Mucosa of descending colon (tissue), 3 donors: ENCODE measurements at regions not wholly inside any gene's neighbourhood (a gene's known extent, or its start where the extent isn't known, plus 50 kb on each side); places are given as distances from the start of the nearest gene placed in this dataset.

ENCODE experiments used
- ATAC-seq: fragments of 200-7000 bp; cut with Tn5 transposase; one replicate; pipeline ENCODE4 v1.9.1; 2020; ENCODE audit warnings: mild to moderate bottlenecking, moderate library complexity
- DNase-seq, 3 donors: peaks; one replicate each; pipeline ENCODE4 v3.0.0-alpha.2; 2020
- H3K36me3 ChIP-seq: fragments of 200-600 bp; one replicate; pipeline ENCODE4 v1.8.0; 2021; ENCODE audit warnings: low read depth, mild to moderate bottlenecking
- H3K4me1 ChIP-seq: fragments of 200-600 bp; one replicate; pipeline ENCODE4 v1.8.0; 2021; ENCODE audit warnings: low read depth, mild to moderate bottlenecking
- H3K4me3 ChIP-seq: fragments of 200-600 bp; one replicate; pipeline ENCODE4 v1.8.0; 2021; ENCODE audit warnings: mild to moderate bottlenecking
- H3K9me3 ChIP-seq: fragments of 200-600 bp; one replicate; pipeline ENCODE4 v1.8.0; 2021; ENCODE audit warnings: mild to moderate bottlenecking
- intact Hi-C, 2 donors: fragments of 100-400 bp; cut with DNase I in 1 of 2; cut with micrococcal nuclease in 1 of 2; formaldehyde crosslinking; loops; one replicate each; pipeline versions ENCODE4 v1.11.0 to v1.11.1; 2022; cut with DNase I, micrococcal nuclease
- TF ChIP-seq, protein P1 (sequence below): fragments of 200-600 bp; IDR thresholded peaks from one replicate; pipeline ENCODE4 v1.8.0; 2022; ENCODE audit warnings: antibody characterized with exemption, mild to moderate bottlenecking
- donor health status: DM: no; HTN: no; CAD: no; lungs with moderate emphysema.
- donor health status: DM: no; HTN: no; CAD: no.
- donor health status: DM: no; HTN: yes; CAD: no.

- no peak for DNase-seq
- Histone ChIP-seq H3K9me3 (no peaks in the 10 kb centered on the region), H3K36me3 (no peaks in the 10 kb centered on the region), H3K4me1 (no peaks in the 10 kb centered on the region), H3K4me3 (no peak overlapping the region)
- intact Hi-C loops, result no loop called here
- TF ChIP-seq, protein P1, sequence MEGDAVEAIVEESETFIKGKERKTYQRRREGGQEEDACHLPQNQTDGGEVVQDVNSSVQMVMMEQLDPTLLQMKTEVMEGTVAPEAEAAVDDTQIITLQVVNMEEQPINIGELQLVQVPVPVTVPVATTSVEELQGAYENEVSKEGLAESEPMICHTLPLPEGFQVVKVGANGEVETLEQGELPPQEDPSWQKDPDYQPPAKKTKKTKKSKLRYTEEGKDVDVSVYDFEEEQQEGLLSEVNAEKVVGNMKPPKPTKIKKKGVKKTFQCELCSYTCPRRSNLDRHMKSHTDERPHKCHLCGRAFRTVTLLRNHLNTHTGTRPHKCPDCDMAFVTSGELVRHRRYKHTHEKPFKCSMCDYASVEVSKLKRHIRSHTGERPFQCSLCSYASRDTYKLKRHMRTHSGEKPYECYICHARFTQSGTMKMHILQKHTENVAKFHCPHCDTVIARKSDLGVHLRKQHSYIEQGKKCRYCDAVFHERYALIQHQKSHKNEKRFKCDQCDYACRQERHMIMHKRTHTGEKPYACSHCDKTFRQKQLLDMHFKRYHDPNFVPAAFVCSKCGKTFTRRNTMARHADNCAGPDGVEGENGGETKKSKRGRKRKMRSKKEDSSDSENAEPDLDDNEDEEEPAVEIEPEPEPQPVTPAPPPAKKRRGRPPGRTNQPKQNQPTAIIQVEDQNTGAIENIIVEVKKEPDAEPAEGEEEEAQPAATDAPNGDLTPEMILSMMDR, result no peak
- ATAC-seq, result no peak
These were observed 287.4 kb downstream of the CDK5RAP2 start for GRCh38 chr9:120292606-120293005.

- Histone ChIP-seq H3K9me3 (no peaks in the 10 kb centered on the region), H3K36me3 (no peaks in the 10 kb centered on the region), H3K4me1 (no peaks in the 10 kb centered on the region), H3K4me3 (no peak overlapping the region)
- DNase-seq (no peak), ATAC-seq (no peak)
- TF ChIP-seq, protein P1, result no peak
- intact Hi-C loops, result no loop called here
These were observed 288.9 kb downstream of the CDK5RAP2 start for GRCh38 chr9:120291050-120291449.

DNA sequence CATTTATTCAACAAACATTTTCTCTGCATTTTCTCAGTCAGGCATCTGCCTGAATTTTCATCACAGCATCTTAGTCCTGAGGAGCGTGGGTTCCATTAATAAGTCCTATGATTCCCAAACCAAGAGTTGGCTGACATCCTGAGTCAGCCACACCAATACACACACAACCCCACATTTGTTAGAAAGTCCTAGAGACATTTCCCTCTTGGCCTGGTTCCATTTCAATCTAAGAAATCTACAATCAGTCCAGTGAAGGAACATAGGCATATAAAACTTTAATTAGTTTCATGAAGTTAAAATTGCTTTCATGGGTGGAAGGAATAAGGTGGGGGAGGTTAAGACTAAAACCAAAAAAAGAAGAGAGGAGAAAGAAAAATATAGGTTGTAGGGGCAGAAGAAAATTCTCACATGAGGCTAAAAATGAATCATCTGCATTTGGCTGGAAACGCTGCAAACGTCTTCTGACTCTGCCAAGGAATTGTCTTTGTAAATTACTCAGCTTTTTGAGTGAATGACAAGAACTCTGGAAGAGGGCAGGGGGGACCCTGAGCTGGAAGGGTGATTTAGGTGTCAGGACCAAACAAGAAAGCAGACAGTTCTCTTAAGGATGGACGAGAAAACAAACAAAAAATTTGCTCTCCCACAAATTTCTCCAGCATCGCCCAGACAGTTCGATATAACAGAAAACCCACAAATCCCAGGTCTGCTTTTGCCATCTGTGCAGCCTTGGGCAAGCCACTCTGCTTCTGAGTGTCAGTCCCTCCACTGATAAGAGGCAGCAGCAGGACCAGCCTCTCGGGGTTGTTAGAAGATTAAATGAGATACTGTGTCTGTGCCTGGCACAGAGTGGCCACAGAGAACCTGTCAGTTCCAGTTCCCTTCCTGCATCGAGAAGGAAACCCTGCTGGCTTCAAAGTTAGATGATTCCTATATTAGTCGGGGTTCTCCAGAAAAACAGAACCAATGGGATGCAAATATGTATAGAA lies 289.7 kb downstream of the CDK5RAP2 start:
- TF ChIP-seq, protein P1, result no peak
- DNase-seq (no peak), ATAC-seq (no peak)
- H3K9me3 ChIP-seq, result no peaks in the 10 kb centered on the region
- H3K36me3 ChIP-seq, result no peaks in the 10 kb centered on the region
- H3K4me3 ChIP-seq, result no peak overlapping the region
- intact Hi-C loops, result no loop called here
- H3K4me1 ChIP-seq, result no peaks in the 10 kb centered on the region

- intact Hi-C loops, result no loop called here
- ATAC-seq, result no peak
- TF ChIP-seq, protein P1, result no peak
These were observed 290.9 kb downstream of the CDK5RAP2 start for GRCh38 chr9:120289098-120289497.

DNA sequence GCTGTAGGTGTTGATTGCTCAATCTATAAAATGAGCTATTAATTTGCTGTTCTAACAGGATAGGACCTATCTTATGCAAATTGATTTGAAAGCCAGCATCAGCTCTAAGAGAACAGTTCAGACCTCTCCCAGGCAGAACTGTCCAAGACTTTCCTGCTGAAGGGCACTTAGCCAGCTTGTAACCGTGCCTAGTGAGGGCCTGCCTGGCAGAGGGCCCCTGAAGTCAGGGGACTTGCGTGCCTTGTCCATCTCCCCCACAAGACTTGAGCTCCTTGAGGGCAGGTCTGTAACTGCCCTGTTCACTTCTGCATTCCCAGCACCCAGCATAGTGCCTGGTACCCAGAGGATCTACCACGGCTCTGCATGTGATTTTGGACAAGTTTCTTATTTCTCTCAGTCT lies 293.4 kb downstream of the CDK5RAP2 start:
- Histone ChIP-seq H3K36me3 (no peaks in the 10 kb centered on the region), H3K4me1 (no peaks in the 10 kb centered on the region), H3K4me3 (no peak overlapping the region), H3K9me3 (no peaks in the 10 kb centered on the region)
- DNase-seq (no peak), ATAC-seq (no peak)
- intact Hi-C loops, result no loop called here
- TF ChIP-seq, protein P1, result no peak

More at GRCh38 chr9:120289098-120289497, 290.9 kb downstream of the CDK5RAP2 start:
- DNase-seq, result no peak
- no peaks in the 10 kb centered on the region for H3K36me3 ChIP-seq
- H3K4me1 ChIP-seq, result no peaks in the 10 kb centered on the region
- H3K4me3 ChIP-seq, result no peak overlapping the region
- no peaks in the 10 kb centered on the region for H3K9me3 ChIP-seq
